ENCODE measurements at regions not wholly inside any gene's neighbourhood (a gene's known extent, or its start where the extent isn't known, plus 50 kb on each side); places are given as distances from the start of the nearest gene placed in this dataset.

GRCh38 chr2:82257796-82258555, 1953.4 kb upstream of the LRRTM1 start:
- intact Hi-C loops (cut with micrococcal nuclease; ENCODE audit: unreplicated experiment), result no loop called here
- BruUV-seq (replicated peaks), result no TSS peak

DNA sequence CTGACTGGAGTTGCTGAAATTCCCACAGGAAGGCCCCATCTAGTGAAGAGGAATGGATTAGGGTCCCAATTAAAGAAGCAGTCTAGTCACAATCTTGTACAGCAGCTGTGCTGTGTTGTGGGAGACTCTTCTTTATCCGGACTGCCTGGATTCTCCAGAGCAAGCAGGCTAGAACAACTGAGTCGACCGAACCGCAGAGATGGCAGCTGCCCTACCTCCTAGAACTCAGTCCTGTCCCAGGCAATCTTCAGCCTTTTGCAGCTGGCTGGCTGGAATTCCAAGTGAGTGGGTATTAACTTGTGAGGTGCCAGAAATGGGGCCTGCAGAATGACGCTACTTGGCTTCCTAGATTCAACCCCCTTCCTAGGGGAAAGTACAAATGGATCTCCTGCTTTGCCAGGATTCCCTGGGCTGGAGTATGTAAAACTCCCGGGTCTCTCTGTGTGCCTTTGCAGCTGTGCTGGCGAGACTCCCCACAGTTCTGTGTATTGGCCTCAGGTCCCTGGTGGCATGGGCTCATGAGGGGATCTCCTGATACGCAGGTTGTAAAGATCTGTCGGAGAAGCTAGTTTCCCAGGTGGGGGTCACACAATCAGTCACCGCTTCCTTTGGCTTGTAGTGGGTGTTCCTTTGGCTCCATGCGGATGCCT, 1952.6 kb upstream of the LRRTM1 start:
- Histone ChIP-seq H3K27me3 (replicated peaks; ENCODE audit: insufficient read depth, low read depth, low read length, poor library complexity) (no peaks in the 10 kb centered on the region), H3K9me3 (ENCODE audit: low read depth, low read length, poor library complexity, severe bottlenecking) (peaks cover 35% of the 10 kb centered on the region), H3K4me1 (ENCODE audit: insufficient read depth, low read length, poor library complexity, severe bottlenecking) (no peaks in the 10 kb centered on the region), H3K27ac (ENCODE audit: low read depth, low read length, poor library complexity, severe bottlenecking) (no peak overlapping the region), H3K36me3 (ENCODE audit: insufficient read depth, low read length, poor library complexity, severe bottlenecking) (no peaks in the 10 kb centered on the region), H3K4me3 (ENCODE audit: low read depth, low read length, poor library complexity, severe bottlenecking) (no peak overlapping the region)
- TF ChIP-seq, protein P1, sequence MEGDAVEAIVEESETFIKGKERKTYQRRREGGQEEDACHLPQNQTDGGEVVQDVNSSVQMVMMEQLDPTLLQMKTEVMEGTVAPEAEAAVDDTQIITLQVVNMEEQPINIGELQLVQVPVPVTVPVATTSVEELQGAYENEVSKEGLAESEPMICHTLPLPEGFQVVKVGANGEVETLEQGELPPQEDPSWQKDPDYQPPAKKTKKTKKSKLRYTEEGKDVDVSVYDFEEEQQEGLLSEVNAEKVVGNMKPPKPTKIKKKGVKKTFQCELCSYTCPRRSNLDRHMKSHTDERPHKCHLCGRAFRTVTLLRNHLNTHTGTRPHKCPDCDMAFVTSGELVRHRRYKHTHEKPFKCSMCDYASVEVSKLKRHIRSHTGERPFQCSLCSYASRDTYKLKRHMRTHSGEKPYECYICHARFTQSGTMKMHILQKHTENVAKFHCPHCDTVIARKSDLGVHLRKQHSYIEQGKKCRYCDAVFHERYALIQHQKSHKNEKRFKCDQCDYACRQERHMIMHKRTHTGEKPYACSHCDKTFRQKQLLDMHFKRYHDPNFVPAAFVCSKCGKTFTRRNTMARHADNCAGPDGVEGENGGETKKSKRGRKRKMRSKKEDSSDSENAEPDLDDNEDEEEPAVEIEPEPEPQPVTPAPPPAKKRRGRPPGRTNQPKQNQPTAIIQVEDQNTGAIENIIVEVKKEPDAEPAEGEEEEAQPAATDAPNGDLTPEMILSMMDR (conservative IDR thresholded peaks at IDR 0.05; ENCODE audit: low read depth, low read length), result no peak
- TF ChIP-seq EZH2 (IDR thresholded peaks at IDR 0.05; ENCODE audit: borderline replicate concordance, low read depth, low read length, poor library complexity, severe bottlenecking), result no peak
- no peak for DNase-seq (ENCODE audit: low spot score)
- ChIA-PET CTCF (no interaction called here), POLR2A (ENCODE audit: low non-redundant PET) (no interaction called here)
- intact Hi-C loops (cut with micrococcal nuclease; ENCODE audit: unreplicated experiment), result no loop called here
- no TSS peak for BruUV-seq (replicated peaks)

More at GRCh38 chr2:82257796-82258555, 1953.4 kb upstream of the LRRTM1 start:
- Histone ChIP-seq H3K4me1 (ENCODE audit: insufficient read depth, low read length, poor library complexity, severe bottlenecking) (no peaks in the 10 kb centered on the region), H3K27ac (ENCODE audit: low read depth, low read length, poor library complexity, severe bottlenecking) (no peak overlapping the region), H3K27me3 (replicated peaks; ENCODE audit: insufficient read depth, low read depth, low read length, poor library complexity) (no peaks in the 10 kb centered on the region), H3K4me3 (ENCODE audit: low read depth, low read length, poor library complexity, severe bottlenecking) (no peak overlapping the region), H3K36me3 (ENCODE audit: insufficient read depth, low read length, poor library complexity, severe bottlenecking) (no peaks in the 10 kb centered on the region), H3K9me3 (ENCODE audit: low read depth, low read length, poor library complexity, severe bottlenecking) (peaks cover 34% of the 10 kb centered on the region)
- TF ChIP-seq, protein P1 (conservative IDR thresholded peaks at IDR 0.05; ENCODE audit: low read depth, low read length), result no peak
- TF ChIP-seq EZH2 (IDR thresholded peaks at IDR 0.05; ENCODE audit: borderline replicate concordance, low read depth, low read length, poor library complexity, severe bottlenecking), result no peak
- no peak for DNase-seq (ENCODE audit: low spot score)
- CTCF ChIA-PET, result no interaction called here
- POLR2A ChIA-PET (ENCODE audit: low non-redundant PET), result no interaction called here

DNA sequence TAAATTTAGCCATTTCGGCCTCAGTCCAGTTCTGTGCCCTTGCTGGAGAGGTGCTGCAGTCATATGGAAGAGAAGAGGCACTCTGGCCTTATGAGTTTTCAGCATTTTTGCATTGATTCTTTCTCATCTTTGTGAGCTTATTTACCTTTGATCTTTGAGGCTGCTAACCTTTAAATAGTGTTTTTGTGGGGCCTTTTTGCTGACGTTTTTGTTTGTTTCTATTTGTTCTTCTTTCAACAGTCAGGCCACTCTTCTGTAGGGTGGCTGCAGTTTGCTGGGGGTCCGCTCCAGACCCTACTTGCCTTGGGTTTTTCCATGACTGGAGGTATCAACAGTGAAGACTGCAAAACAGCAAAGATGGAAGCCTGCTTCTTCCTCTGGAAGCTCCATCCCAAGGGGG, 1951.7 kb upstream of the LRRTM1 start:
- no peak for DNase-seq (ENCODE audit: low spot score)
- ChIA-PET CTCF (no interaction called here), POLR2A (ENCODE audit: low non-redundant PET) (no interaction called here)
- TF ChIP-seq, protein P1 (conservative IDR thresholded peaks at IDR 0.05; ENCODE audit: low read depth, low read length), result no peak
- no peak for TF ChIP-seq EZH2 (IDR thresholded peaks at IDR 0.05; ENCODE audit: borderline replicate concordance, low read depth, low read length, poor library complexity, severe bottlenecking)
- H3K27ac ChIP-seq (ENCODE audit: low read depth, low read length, poor library complexity, severe bottlenecking), result no peak overlapping the region
- no peaks in the 10 kb centered on the region for H3K36me3 ChIP-seq (ENCODE audit: insufficient read depth, low read length, poor library complexity, severe bottlenecking)
- H3K9me3 ChIP-seq (ENCODE audit: low read depth, low read length, poor library complexity, severe bottlenecking), result peaks cover 43% of the 10 kb centered on the region
- BruUV-seq (replicated peaks), result no TSS peak
- intact Hi-C loops (cut with micrococcal nuclease; ENCODE audit: unreplicated experiment), result no loop called here
- no peaks in the 10 kb centered on the region for H3K27me3 ChIP-seq (replicated peaks; ENCODE audit: insufficient read depth, low read depth, low read length, poor library complexity)
- H3K4me1 ChIP-seq (ENCODE audit: insufficient read depth, low read length, poor library complexity, severe bottlenecking), result no peaks in the 10 kb centered on the region
- no peak overlapping the region for H3K4me3 ChIP-seq (ENCODE audit: low read depth, low read length, poor library complexity, severe bottlenecking)

Measured in A673 (cell line).